HG02885 (cell line): ENCODE measurements at regions not wholly inside any gene's neighbourhood (a gene's known extent, or its start where the extent isn't known, plus 50 kb on each side); places are given as distances from the start of the nearest gene placed in this dataset.

ENCODE experiments used
- ATAC-seq: cut with Tn5 transposase; IDR thresholded peaks from one replicate; pipeline ENCODE4 v1.9.1; 2021; ENCODE audit warnings: mild to moderate bottlenecking; ENCODE audit not compliant: unreplicated experiment, poor library complexity

- ATAC-seq: no peak
Observed at GRCh38 chr11:43574949-43575912, 105.3 kb upstream of the HSD17B12 start.

DNA sequence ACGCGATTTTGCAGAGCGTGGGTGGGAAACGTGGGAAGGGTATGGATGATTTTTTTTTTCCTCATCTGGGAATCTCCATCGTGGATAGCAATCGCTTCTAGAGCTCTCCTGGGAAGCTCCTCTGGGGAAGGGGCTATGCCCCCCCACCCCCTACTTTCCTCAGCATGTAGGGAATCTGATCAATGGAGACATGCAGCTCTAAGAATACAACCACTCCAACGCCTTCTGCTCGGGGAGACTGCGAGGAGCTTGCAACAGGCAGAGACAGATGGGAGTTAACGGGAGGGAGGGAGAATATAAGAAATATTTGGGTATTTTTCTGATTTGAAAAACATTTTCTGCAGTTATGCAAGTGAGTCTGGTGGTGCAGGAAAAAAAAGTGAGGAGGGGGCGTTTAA is 104.6 kb upstream of the HSD17B12 start:
- ATAC-seq: no peak

GRCh38 chr11:43576320-43576802 is 104.2 kb upstream of the HSD17B12 start:
- ATAC-seq: no peak

- no peak for ATAC-seq
Observed at GRCh38 chr11:43576803-43577521, 103.6 kb upstream of the HSD17B12 start.

GRCh38 chr11:43577566-43578264 is 102.8 kb upstream of the HSD17B12 start:
- no peak for ATAC-seq

GRCh38 chr11:43578346-43579170 is 102.0 kb upstream of the HSD17B12 start:
- ATAC-seq: no peak

DNA sequence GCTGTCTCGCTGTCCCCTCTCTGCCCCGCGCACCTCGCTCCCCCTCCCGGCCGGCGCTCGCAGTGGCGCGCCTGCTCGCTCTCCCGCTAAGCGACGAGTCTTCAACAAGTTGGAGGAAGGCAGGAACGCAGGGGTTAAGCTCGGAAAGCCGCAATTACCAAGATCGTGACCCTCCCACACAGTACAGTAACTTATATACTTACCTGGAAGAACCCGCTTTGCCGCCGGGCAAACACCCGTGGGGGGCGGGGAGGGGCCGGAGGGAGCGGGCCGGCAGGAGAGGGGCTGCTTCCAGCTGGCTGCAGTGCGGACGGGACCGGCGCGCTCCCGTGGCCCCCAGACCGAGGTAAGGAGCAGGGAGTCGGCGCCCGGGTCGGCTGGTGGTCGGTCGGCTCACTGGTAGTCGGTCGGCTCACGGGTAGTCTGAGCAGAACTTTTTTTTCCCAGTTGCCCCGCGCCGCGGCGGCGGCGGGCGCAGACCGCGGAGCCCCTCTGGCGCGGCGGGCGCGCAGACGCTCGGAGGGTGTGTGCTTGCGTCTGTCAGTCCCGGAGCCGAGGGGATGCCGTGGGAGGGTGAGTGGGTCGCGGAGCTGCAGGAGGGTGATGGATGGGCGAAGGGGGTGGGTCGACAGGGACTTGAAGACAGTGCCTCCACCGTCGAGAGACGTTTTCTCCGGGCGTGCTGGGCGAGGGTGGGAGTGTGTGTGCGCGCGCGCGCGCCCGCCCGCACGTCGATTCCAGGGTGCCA is 101.2 kb upstream of the HSD17B12 start:
- peak; percentile 70 for ATAC-seq

DNA sequence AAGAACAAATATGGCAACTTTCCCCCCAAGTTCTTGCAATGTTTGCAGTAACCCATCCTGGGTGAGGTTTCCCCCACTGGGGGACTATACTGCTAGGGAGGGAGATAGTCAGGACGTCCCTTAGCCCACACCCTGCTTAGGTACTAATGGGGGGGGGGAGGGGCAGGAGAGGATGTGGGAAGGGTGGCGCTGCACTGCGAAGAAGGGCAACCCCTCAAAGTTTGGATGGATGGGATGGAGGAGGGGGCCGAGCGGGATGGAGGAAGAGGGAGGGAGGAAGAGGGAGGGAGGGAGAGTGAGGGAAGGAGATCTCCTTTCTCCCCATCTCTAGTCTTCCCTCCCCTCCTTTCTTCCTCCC is 100.6 kb upstream of the HSD17B12 start:
- ATAC-seq: no peak

GRCh38 chr11:43580735-43581369 is 99.7 kb upstream of the HSD17B12 start:
- no peak for ATAC-seq

- no peak for ATAC-seq
Observed at GRCh38 chr11:43581370-43582023, 99.0 kb upstream of the HSD17B12 start.

DNA sequence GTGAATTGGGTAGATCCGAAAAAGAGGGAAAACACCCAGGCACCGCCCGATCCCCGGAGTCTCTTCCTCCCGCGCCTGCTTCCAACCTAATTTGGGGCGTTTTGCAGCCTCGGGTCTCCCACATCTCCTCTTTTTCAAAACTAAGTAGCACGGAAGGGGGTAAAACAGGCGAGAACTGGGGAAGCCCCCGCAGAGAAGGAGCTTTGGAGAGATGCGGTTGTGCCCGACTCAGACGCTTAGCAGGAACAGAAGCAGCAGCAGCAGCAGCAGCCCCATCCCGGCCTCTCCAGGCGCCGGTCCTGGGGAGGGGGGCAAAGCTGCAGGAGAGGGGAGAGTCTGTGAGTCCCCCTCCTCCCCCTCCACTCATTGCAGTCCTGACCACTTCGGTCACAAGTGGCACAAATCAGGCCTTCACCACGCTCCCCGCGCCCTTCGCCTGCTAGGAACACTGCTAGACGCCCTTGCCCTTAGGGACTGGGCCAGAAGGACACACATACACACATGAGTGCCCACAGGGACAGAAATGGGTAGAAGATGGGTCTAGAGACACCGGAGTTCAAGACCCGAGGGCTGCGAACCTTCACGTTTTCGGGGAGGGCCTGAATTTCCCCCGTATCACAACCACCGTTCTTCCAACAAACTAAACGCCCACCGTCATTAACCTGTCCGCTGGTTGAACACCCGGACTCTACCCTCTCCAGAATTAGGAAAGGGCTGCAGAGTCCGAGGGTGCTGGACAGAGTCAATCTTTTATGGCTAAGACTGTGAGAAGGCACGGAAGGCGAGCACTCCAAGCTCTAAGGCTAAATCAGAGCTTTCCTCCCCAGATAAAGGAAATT is 98.3 kb upstream of the HSD17B12 start:
- no peak for ATAC-seq

DNA sequence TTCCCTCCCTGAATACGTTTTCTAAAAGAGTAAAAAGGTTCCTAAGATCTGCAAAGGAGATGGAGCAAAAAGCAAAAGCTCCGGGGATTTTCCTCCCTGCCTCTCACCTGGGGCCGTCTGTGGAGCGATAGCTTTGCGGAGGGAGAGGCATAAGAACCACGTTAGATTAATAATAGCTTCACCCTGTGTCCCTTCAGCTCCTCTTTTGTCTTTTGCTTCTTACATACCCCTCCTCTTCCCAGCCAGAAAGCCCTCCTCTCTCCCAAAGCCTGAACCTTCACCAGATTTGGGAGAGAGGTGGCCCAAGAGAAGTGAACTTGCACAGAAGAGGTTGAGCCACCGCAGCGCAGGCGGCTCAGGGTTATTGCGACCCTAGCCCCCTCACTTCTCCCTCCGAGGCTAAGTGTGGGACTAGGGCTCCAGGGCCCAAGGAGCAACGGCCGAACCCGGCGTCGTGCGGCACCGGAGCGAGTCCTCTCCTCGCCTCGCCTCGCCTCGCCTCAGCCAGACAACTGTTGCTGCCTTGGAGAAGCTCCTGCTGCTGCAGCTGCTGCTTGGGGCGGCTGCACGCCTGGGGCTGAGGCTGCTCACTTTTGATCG is 97.6 kb upstream of the HSD17B12 start:
- ATAC-seq: no peak

GRCh38 chr11:43583548-43583947 is 97.0 kb upstream of the HSD17B12 start:
- ATAC-seq: no peak

DNA sequence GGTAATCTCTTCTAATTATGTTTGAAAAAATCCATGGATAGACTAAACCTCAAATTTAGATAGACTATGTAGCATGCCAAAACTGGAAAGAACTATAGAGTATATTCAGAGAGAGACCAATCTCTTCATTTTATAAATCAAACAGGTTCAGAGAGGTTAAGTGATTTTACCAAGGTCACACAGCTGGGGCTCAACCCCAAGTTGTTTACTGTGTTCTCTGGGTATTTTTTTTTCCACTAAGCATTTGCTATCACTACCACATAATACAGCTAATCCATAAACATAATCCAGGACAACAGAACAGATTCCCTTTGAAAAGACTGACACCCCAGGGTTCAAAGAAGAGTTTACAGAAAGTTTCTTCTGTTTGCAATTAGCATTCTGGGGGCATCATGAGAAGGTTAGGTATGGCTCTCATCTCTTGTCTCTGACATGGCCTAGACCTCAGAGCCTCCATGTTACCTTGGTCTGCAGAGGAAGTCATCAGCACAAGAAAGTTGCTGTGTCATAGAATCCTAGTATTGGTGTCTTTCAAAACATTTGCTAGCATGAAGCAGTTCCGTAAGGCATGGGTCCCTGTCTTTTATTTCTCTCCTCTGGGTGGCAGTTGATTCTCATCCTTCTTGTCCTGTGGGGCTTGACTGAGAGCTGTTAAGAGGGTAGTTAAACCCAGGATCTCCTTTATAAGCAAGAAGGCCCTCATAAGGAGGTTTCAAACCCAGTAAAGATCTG is 94.5 kb upstream of the HSD17B12 start:
- ATAC-seq: no peak

- no peak for ATAC-seq
Observed at GRCh38 chr11:43589601-43590250, 90.8 kb upstream of the HSD17B12 start.

- no peak for ATAC-seq
Observed at GRCh38 chr11:43601511-43601910, 79.0 kb upstream of the HSD17B12 start.
